GM10266 (cell line): ENCODE measurements at regions not wholly inside any gene's neighbourhood (a gene's known extent, or its start where the extent isn't known, plus 50 kb on each side); places are given as distances from the start of the nearest gene placed in this dataset.

Experiments
- DNase-seq: peaks from one replicate; pipeline ENCODE4 v3.0.0; 2012; ENCODE audit errors: extremely low spot score
- CTCF ChIP-seq: IDR thresholded peaks from 2 replicates; pipeline ENCODE4 v1.5.1; 2012; ENCODE audit warnings: mild to moderate bottlenecking, low read depth; ENCODE audit not compliant: control insufficient read depth, insufficient read depth; ENCODE audit errors: missing control alignments

- no peak for TF ChIP-seq CTCF
- no peak for DNase-seq
Observed at GRCh38 chr2:19426144-19426543, 67.7 kb upstream of the OSR1 start.

- no peak for TF ChIP-seq CTCF
- no peak for DNase-seq
Observed at GRCh38 chr2:19425419-19425818, 67.0 kb upstream of the OSR1 start.

- no peak for DNase-seq
- TF ChIP-seq CTCF = no peak
Observed at GRCh38 chr2:19419211-19419880, 60.9 kb upstream of the OSR1 start.

- DNase-seq = no peak
- TF ChIP-seq CTCF = no peak
Observed at GRCh38 chr2:19416784-19417684, 58.6 kb upstream of the OSR1 start.

GRCh38 chr2:19416083-19416482, 57.7 kb upstream of the OSR1 start:
- no peak for TF ChIP-seq CTCF
- no peak for DNase-seq

GRCh38 chr2:19409046-19409445, 50.6 kb upstream of the OSR1 start:
- no peak for TF ChIP-seq CTCF
- DNase-seq = no peak

- no peak for DNase-seq
- no peak for TF ChIP-seq CTCF
Observed at GRCh38 chr2:19408592-19408991, 50.2 kb upstream of the OSR1 start.
